ENCODE measurements at regions not wholly inside any gene's neighbourhood (a gene's known extent, or its start where the extent isn't known, plus 50 kb on each side); places are given as distances from the start of the nearest gene placed in this dataset.

DNA sequence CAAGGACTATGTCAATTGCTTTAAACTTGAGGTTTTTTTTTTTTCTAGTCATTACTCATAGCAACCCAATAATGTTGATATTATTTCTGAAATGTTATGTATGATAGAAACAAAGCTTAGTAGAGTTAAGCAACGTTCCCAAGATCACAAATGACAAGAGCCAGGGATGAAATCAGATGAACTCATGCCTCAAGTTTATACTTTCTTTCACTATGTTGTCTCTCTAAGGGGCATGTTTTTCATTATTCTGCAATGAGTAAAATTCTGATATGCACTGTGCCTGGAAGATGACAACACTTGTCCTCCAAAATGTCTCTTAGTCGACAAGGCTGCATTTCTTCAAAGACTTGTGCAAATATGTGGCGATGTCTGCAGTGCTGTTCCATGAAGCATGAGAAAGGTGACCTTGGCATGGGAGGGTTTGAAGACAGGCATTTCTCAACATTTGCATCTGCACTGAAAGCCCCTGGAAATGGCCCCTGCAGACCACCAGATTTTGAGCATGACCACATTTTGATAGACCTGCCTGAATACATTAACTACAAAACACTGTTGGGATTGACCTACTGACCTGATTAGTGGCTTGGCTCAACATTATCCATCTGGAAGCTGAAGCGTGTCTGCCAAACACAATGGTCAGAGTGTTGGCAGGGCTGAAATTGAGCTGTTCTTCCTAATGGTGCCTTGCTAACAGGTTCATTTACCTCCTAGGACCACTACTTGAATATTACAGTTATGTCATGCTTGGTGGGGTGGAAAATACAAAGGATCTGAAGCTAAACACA is 1027.5 kb downstream of the CDH11 start:
- H3K4me2 ChIP-seq (ENCODE audit: control insufficient read depth, insufficient read depth) = no peak overlapping the region
- intact Hi-C loops (cut with micrococcal nuclease; ENCODE audit: unreplicated experiment) = no loop called here
- SMC1A ChIA-PET (ENCODE audit: uncharacterized antibody, unreplicated experiment) = no interaction called here
- ATAC-seq (no peak), DNase-seq (ENCODE audit: low read depth, low spot score) (no peak), FAIRE-seq (no peak)
- in situ Hi-C loops (cut with MboI) = loop anchor here (10.0 to 25.0 kb wide), 2 partner anchors 60 to 1018 kb away; partner anchors contain the start of gene CDH11
- CTCF ChIA-PET = no interaction called here
- H3K27ac ChIP-seq (ENCODE audit: control insufficient read depth, insufficient read depth) = no peak overlapping the region
- POLR2A ChIA-PET = no interaction called here
- H3K4me1 ChIP-seq (ENCODE audit: control insufficient read depth, insufficient read depth, low read length) = no peaks in the 10 kb centered on the region
- BruUV-seq (replicated peaks) = no TSS peak
- no peak overlapping the region for H2AFZ ChIP-seq (ENCODE audit: control insufficient read depth, low read depth, low read length)
- 26% methylated on average over 4 of the region's 4 CpGs for WGBS (ENCODE audit: insufficient coverage, insufficient replicate concordance, low lambda C conversion rate, missing lambda C conversion rate)
- H3K4me3 ChIP-seq = no peak overlapping the region
- TF ChIP-seq RUNX3 (IDR thresholded peaks at IDR 0.05; ENCODE audit: low read length) (no peak), SIN3A (IDR thresholded peaks at IDR 0.05; ENCODE audit: low read depth, low read length) (no peak), STAT1 (conservative IDR thresholded peaks at IDR 0.05) (no peak), HDAC6 (IDR thresholded peaks at IDR 0.05; ENCODE audit: unreplicated experiment) (no peak), TARDBP (IDR thresholded peaks at IDR 0.05; ENCODE audit: borderline replicate concordance) (no peak)
- TF ChIP-seq, protein P1, sequence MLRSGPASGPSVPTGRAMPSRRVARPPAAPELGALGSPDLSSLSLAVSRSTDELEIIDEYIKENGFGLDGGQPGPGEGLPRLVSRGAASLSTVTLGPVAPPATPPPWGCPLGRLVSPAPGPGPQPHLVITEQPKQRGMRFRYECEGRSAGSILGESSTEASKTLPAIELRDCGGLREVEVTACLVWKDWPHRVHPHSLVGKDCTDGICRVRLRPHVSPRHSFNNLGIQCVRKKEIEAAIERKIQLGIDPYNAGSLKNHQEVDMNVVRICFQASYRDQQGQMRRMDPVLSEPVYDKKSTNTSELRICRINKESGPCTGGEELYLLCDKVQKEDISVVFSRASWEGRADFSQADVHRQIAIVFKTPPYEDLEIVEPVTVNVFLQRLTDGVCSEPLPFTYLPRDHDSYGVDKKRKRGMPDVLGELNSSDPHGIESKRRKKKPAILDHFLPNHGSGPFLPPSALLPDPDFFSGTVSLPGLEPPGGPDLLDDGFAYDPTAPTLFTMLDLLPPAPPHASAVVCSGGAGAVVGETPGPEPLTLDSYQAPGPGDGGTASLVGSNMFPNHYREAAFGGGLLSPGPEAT (IDR thresholded peaks at IDR 0.05; ENCODE audit: low read depth) = no peak
- TF ChIP-seq, protein P2, sequence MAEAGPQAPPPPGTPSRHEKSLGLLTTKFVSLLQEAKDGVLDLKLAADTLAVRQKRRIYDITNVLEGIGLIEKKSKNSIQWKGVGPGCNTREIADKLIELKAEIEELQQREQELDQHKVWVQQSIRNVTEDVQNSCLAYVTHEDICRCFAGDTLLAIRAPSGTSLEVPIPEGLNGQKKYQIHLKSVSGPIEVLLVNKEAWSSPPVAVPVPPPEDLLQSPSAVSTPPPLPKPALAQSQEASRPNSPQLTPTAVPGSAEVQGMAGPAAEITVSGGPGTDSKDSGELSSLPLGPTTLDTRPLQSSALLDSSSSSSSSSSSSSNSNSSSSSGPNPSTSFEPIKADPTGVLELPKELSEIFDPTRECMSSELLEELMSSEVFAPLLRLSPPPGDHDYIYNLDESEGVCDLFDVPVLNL (IDR thresholded peaks at IDR 0.05; ENCODE audit: low read depth, low read length) = no peak
- no peaks in the 10 kb centered on the region for H3K79me2 ChIP-seq (ENCODE audit: control insufficient read depth, insufficient read depth, low read length)
- H3K36me3 ChIP-seq (ENCODE audit: control insufficient read depth in 2 of 2, insufficient read depth in 2 of 2, low read length in 1 of 2) = no peaks in the 10 kb centered on the region
- H3K27me3 ChIP-seq (replicated peaks in 1 of 2; ENCODE audit: control insufficient read depth in 2 of 2, insufficient read depth in 2 of 2, low read length in 1 of 2) = no peaks in the 10 kb centered on the region
- H3K9ac ChIP-seq (ENCODE audit: control insufficient read depth, insufficient read depth, low read length) = no peak overlapping the region
- no peaks in the 10 kb centered on the region for H3K9me3 ChIP-seq (replicated peaks; ENCODE audit: control insufficient read depth, insufficient read depth, low read length)
- no peaks in the 10 kb centered on the region for H4K20me1 ChIP-seq (ENCODE audit: control insufficient read depth, insufficient read depth)
- RAD21 ChIA-PET (ENCODE audit: unreplicated experiment) = no interaction called here
